IPS DF 4.7 (cell line): ENCODE measurements at regions not wholly inside any gene's neighbourhood (a gene's known extent, or its start where the extent isn't known, plus 50 kb on each side); places are given as distances from the start of the nearest gene placed in this dataset.

Experiments used
- DNase-seq: peaks from one replicate; pipeline ENCODE4 v3.0.0-alpha.2; 2013; ENCODE audit warnings: low spot score; ENCODE audit errors: extremely low read depth

GRCh38 chr6:140050101-140050995 is 675.9 kb upstream of the CITED2 start:
- DNase-seq, result no peak

DNA sequence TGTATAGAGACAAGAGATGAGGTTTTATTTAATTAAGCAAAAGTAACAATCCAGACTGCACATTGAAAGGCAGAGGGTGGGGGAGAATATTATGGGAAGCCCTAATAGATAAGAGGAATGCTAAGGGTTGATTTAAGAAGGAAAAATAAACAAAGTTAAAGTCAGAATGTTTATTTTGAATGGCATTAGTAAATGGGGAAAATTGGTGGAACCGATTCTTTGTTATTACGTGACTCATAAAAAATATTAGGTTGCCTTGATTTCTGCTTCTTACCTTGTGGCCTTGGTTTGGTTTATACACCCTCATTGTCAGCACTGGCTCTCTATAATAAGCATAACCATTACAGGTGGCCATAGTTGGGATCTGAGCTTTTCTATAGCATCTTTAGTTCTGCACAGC is 674.8 kb upstream of the CITED2 start:
- DNase-seq, result no peak

DNA sequence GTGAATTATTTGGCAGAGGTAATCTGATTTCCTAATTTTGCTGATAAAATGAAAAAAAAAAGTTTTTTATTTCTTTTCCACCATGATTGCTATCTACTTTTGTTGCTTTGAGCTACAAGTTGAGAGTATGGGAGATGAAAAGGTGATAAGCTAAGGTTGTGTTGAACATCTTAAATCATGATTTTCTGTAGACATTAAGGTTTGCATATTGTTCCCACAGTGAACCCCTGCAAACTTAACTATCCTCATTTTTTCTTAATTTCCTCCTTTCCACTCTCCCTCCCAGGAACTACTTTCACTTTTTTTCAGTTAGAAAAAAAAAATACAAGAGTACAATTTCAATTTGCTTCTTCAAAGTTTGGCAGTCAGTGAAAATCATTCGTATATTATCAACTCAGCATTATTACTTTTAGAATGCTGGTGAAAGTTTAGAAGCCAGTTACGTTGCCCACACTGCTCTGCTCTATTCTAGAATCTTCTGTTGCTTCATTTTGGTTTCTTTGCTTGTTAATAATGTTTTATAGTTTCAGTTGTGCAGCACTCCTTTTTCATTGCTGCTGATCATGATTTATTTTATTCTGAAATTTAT is 673.8 kb upstream of the CITED2 start:
- DNase-seq, result no peak

- DNase-seq, result no peak
Observed at GRCh38 chr6:140047321-140047720, 672.9 kb upstream of the CITED2 start.

GRCh38 chr6:140046016-140046632 is 671.7 kb upstream of the CITED2 start:
- no peak for DNase-seq

- DNase-seq, result no peak
Observed at GRCh38 chr6:140045116-140045515, 670.7 kb upstream of the CITED2 start.

DNA sequence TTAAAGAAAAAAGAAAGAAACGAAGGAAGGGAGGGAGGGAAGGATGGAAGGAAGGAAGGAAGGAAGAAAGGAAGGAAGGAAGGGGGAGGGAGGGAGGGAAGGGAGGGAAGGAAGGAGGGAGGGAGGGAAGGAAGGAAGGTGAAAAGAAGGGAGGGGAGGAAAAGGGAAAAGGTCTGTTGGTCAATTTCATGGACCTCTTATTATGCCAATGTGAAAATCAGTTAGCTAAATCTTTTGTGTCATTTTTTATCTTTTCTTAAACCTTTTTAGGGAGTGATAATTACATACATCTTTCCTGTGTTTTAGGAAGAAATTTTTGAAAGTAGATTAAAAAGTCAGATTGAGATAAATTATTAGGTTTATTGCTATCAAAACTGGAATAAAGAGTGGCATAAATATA is 670.2 kb upstream of the CITED2 start:
- DNase-seq, result no peak

DNA sequence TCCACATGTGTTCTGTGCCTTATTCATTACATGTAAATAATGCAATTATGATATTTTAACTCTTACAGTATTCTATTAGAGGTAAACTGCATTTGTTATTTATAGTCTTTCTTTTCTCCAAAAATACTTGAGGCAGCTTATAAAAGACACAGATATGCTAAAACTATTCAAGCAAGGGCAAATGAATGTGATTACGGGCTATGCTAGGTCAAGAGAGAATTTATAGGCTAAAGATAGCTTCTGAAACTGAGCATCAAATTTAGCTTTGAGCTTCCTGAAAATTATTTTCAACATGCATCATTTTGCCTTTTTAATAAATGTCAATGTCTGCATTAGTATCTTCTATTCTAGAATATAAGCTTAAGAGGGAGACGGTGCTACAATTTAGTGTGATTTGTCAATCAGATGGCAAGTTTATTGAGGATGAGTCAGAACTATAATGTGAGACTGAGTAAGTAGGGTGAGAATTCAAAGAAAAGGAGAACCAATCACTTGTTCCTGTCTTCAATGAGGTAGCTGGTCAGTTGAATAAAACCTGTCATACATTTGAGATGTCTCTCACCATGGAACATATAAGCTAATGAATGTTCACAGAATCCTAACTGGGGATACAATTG is 669.4 kb upstream of the CITED2 start:
- no peak for DNase-seq

DNA sequence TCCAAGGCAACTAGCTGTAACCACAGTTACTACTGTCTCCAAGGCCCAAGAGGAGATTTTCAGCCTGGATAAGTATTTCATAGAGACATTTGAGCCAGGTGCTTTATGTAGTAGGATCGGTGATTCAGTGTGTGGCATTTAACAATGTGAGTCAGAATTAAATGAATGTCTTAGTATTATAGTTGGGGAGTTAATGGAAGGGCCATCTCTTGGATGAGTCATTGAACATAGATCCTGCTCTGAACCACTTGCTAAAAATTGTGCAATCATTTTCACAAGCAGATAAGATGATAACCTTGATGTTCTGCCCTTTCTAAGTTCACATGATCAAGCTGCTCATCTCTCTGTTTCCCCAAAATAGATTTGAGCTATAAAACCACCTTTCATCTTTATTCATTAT is 668.9 kb upstream of the CITED2 start:
- DNase-seq, result no peak

- DNase-seq, result no peak
Observed at GRCh38 chr6:140041571-140042332, 667.3 kb upstream of the CITED2 start.

GRCh38 chr6:140041056-140041455 is 666.6 kb upstream of the CITED2 start:
- no peak for DNase-seq

DNA sequence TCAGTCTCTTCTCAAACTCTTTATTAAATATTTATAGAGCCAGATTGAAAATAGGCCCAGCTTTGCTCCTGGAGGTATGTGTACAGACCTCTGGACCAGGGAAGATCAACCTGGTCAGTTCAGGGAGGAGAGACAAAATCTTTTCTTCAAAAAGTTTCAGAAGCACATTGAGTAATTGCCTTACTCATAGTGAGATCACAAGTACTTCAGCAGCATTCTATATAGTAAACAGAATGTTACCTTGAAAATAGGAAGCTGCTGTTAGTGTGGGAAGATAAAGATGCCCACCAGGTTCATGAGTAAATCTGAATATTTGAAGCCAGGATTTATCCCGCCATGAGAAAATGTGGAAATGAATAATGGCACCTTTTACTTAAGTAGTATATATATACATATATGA is 665.9 kb upstream of the CITED2 start:
- DNase-seq, result no peak

- DNase-seq, result no peak
Observed at GRCh38 chr6:140039364-140039763, 664.9 kb upstream of the CITED2 start.

DNA sequence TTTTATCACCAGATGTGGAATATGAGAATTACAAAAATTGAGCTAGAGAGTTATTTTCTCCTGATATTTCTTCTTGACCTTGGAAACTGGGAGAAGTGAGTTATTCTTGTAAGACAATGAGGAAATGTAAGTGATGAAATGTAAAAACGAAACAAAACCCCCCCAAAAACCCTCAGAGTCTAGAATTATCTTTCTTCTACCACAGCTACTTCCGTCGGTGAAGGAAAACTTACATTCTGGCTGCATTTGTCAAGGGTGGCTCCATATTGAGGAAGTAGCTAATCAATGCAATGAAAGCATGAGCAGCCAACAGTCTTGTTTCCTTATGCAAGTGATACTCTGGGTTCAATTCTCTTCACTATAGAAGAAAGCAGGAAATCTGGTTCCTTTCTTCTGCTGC is 661.7 kb upstream of the CITED2 start:
- DNase-seq, result no peak

DNA sequence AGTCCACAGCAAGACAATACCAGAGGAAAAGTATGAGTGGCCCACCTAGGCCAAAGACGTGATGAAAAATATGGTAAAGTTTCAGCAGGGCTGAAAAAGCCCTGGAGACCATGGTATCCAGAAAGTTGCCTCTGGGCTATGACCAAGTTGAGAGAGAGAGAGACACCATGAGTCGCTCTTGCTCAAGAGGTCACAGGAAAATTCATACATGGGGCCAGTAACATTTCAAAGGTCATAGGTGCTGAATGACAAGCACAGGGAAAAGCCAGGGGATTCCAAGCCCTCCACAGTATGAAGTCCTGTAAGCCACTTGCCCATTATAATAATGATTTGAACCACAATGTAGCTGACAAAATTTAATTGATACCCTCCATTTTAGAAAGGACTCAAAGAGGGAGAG is 657.7 kb upstream of the CITED2 start:
- no peak for DNase-seq

GRCh38 chr6:140029551-140029950 is 655.1 kb upstream of the CITED2 start:
- no peak for DNase-seq

DNA sequence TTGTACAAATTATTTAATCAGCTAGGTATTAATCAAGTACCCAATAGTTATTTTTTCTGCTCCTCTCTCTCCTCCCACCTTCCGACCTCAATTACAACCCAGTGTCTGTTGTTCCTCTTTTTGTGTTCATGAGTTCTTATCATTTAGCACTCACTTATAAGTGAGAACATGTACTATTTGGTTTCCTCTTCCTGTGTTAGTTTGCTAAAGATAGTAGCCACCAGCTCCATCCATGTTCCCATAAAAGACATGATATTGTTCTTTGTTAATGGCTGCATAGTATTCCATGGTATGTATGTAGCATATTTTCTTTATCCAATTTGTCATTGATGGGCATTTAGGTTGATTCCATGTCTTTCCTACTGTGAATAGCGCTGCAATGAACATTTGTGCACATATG is 652.8 kb upstream of the CITED2 start:
- DNase-seq, result no peak

DNA sequence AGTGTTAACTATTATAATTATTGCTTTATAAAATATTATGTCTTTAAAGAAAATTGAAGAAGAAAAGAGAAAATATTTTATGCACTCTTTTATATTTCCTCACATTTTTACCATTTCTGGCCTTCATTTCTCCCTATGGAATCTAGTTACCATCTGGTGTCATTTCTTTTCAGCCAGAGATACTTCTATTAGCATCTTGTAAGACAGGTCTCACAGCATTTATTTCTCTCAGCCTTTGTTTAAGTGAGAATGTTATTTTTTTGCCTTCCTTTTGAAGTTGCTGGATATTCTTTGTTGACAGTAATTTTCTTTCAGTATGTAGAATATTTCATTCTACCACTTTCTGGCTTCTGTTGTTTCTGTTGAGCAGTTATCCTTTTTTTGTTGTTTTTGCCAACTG is 652.1 kb upstream of the CITED2 start:
- DNase-seq, result no peak

DNA sequence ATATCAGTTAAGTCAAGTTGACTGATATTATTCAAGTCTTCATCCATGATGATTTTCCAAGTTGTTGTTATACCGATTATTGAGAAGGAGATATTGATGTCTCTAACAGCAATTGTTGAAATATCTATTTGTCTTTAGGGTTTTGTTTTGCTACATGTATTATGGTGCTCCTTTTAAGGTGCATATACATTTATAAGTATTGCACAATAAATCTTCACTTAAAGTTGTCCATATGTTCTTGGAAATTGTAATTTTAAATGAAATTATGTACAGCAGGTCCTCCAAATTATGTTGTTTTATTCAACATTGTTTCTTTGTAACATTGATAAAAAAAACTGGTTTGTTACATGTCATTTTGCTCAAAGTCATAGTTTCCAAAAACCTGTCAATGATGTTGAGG is 650.7 kb upstream of the CITED2 start:
- DNase-seq, result no peak

DNA sequence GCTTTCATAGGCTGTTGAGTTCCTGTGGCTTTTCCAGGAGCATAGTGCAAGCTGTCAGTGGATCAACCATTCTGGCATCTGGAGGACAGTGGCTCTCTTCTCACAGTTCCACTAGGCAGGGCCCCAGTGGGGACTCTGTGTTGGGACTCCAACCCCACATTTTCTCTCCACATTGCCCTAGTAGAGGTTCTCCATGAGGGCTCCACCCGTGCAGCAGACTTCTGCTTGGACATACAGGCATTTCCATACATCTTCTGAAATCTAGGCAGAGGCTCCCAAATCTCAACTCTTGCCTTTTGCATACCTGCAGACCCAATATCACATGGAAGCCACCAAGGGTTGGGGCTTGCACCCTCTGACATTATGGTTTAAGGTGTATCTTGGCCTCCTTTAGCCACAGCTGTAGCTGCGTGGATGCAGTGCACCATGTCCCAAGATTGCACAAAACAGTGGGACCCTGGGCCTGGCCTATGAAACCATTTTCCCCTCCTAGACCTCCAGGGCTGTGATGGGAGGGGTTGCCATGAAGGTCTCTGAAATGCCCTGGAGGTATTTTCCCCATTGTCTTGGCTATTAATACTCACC is 645.9 kb upstream of the CITED2 start:
- no peak for DNase-seq

- DNase-seq, result no peak
Observed at GRCh38 chr6:140018588-140018987, 644.1 kb upstream of the CITED2 start.
